Activated CD8-positive, alpha-beta T cell treated with anti-CD3 and anti-CD28 coated beads for 36 hours (primary cell): ENCODE measurements at regions not wholly inside any gene's neighbourhood (a gene's known extent, or its start where the extent isn't known, plus 50 kb on each side); places are given as distances from the start of the nearest gene placed in this dataset.

ENCODE experiments used
- ATAC-seq: fragments of 200-7000 bp; cut with Tn5 transposase; one replicate; pipeline ENCODE4 v1.10.0; 2021; ENCODE audit warnings: mild to moderate bottlenecking, moderate library complexity
- CTCF ChIA-PET: fragments of 350-600 bp; sonication (Branson Sonifier 250); formaldehyde crosslinking; loops from one replicate; lab custom pipeline; 2021; ENCODE audit warnings: antibody characterized with exemption; lab: Charles Lee
- POLR2A ChIA-PET: fragments of 350-600 bp; sonication (Branson Sonifier 250); formaldehyde crosslinking; loops from one replicate; lab custom pipeline; 2021; ENCODE audit warnings: antibody characterized with exemption; lab: Charles Lee
- DNase-seq: peaks from one replicate; pipeline ENCODE4 v3.0.0-alpha.2; 2020
- H3K27ac Mint-ChIP-seq: one replicate; pipeline ENCODE4 v1.8.0; 2021; ENCODE audit warnings: mild to moderate bottlenecking, mixed read lengths
- H3K27me3 Mint-ChIP-seq: one replicate; pipeline ENCODE4 v1.8.0; 2021; ENCODE audit warnings: mixed read lengths
- H3K36me3 Mint-ChIP-seq: one replicate; pipeline ENCODE4 v1.8.0; 2021; ENCODE audit warnings: low read depth, mixed read lengths
- H3K4me1 Mint-ChIP-seq: one replicate; pipeline ENCODE4 v1.8.0; 2021; ENCODE audit warnings: low read depth, mixed read lengths
- H3K4me3 Mint-ChIP-seq: one replicate; pipeline ENCODE4 v1.8.0; 2021; ENCODE audit warnings: mild to moderate bottlenecking, moderate library complexity, mixed read lengths
- H3K9me3 Mint-ChIP-seq: one replicate; pipeline ENCODE4 v1.8.0; 2021; ENCODE audit warnings: mixed read lengths
- intact Hi-C: fragments of 100-400 bp; cut with micrococcal nuclease; formaldehyde crosslinking; loops from one replicate; pipeline ENCODE4 v1.10.0; 2022
- TF ChIP-seq, protein P1 (sequence below): fragments of 200-600 bp; IDR thresholded peaks from one replicate; pipeline ENCODE4 v1.8.0; 2022; ENCODE audit warnings: antibody characterized with exemption, mild to moderate bottlenecking

DNA sequence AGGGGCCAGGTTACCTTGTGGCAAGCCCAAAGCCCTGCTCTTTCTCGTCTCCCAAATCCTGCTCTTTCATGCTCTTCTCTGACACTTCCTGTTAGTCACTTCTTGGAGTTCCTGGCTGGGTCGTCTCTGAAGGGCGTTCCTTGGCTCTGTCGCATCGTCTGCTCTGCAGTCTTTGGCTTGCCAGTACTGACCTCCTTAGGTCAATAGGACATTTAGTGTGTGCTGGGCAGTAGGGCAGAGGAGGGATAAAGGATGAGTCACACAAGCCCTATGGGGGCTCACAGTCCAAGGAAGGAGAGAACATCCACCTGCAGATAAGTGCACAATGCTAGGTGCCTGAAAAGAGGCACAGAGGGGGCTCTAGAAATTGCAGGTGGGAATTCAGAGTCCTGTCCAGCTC lies 87.5 kb downstream of the FAM43A start:
- DNase-seq, result no peak
- Mint-ChIP-seq H3K27ac (no peak overlapping the region), H3K4me1 (peaks cover 10% of the 10 kb centered on the region), H3K27me3 (peaks cover 12% of the 10 kb centered on the region), H3K4me3 (no peak overlapping the region), H3K9me3 (no peaks in the 10 kb centered on the region), H3K36me3 (no peaks in the 10 kb centered on the region)
- TF ChIP-seq, protein P1, sequence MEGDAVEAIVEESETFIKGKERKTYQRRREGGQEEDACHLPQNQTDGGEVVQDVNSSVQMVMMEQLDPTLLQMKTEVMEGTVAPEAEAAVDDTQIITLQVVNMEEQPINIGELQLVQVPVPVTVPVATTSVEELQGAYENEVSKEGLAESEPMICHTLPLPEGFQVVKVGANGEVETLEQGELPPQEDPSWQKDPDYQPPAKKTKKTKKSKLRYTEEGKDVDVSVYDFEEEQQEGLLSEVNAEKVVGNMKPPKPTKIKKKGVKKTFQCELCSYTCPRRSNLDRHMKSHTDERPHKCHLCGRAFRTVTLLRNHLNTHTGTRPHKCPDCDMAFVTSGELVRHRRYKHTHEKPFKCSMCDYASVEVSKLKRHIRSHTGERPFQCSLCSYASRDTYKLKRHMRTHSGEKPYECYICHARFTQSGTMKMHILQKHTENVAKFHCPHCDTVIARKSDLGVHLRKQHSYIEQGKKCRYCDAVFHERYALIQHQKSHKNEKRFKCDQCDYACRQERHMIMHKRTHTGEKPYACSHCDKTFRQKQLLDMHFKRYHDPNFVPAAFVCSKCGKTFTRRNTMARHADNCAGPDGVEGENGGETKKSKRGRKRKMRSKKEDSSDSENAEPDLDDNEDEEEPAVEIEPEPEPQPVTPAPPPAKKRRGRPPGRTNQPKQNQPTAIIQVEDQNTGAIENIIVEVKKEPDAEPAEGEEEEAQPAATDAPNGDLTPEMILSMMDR, result no peak
- ATAC-seq, result no peak
- intact Hi-C loops, result no loop called here
- ChIA-PET POLR2A (interaction anchor here (0.7 kb wide), 1 partner anchor 30 kb away, joined by 3 read pairs; no protein-coding TSS in a partner anchor), CTCF (no interaction called here)

DNA sequence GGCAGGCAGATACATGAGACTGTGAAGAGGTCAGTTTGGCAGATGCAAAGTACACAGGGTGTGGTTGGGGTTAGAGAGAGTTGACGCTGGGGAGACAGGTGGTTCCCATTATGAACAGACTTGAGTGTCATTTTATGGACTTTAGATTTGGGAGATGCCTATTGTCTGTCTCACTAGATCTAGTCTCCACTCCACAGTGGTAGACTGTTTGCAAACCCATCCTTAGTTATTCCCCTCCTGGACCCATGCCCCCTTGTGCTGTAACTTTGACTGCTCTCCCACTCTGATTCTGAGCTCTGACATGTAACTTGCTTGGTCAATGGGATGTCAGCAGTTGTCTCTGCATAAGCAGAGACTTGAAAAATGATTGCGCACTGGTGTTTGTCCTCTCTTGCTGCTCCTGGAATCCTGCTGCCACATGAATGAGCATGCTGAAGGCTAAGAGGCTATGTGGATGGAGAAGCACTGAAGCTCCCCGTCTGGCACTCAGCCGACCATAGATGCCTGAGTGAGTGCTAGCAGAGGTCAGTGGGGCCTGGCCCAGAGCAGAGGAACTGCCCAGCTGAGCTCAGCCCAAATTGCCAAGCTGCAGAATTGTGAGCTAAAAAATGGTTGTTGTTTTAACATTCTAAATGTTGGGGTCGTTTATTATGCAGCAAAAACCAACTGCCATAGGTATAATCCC lies 88.2 kb downstream of the FAM43A start:
- CTCF ChIA-PET, result interaction anchor here (1.1 kb wide), 1 partner anchor 92 kb away, joined by 3 read pairs; no protein-coding TSS in a partner anchor
- intact Hi-C loops, result no loop called here
- ATAC-seq (no peak), DNase-seq (no peak)
- Mint-ChIP-seq H3K27ac (no peak overlapping the region), H3K4me3 (no peak overlapping the region), H3K9me3 (no peaks in the 10 kb centered on the region), H3K27me3 (peaks cover 14% of the 10 kb centered on the region), H3K4me1 (peaks cover 4% of the 10 kb centered on the region), H3K36me3 (no peaks in the 10 kb centered on the region)
- POLR2A ChIA-PET, result interaction anchor here (0.7 kb wide), 1 partner anchor 29 kb away, joined by 3 read pairs; no protein-coding TSS in a partner anchor
- TF ChIP-seq, protein P1, result no peak

DNA sequence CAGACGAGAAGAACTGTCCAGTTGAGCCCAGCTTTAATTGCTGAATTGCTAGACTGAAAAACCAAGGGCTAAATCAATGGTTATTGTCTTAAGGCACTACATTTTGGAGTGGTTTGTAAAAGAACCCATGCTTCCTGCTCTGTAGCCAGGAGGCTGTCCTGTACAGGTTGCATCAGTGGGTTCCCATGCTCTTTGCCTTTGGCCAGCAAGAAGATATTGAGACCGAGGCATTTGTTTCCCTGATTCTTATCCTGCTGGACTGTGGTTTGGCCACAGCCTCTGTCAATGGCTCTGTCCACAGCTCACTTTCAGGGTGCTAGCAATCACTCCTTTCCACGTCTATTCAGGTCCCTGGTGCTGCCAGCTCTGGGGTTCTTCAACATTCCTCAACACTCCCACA lies 89.6 kb downstream of the FAM43A start:
- TF ChIP-seq, protein P1, result no peak
- no peak overlapping the region for H3K27ac Mint-ChIP-seq
- ChIA-PET CTCF (no interaction called here), POLR2A (no interaction called here)
- H3K4me1 Mint-ChIP-seq, result no peaks in the 10 kb centered on the region
- no peak for DNase-seq
- H3K9me3 Mint-ChIP-seq, result no peaks in the 10 kb centered on the region
- no peak for ATAC-seq
- peaks cover 16% of the 10 kb centered on the region for H3K27me3 Mint-ChIP-seq
- intact Hi-C loops, result no loop called here
- no peaks in the 10 kb centered on the region for H3K36me3 Mint-ChIP-seq
- H3K4me3 Mint-ChIP-seq, result no peak overlapping the region

DNA sequence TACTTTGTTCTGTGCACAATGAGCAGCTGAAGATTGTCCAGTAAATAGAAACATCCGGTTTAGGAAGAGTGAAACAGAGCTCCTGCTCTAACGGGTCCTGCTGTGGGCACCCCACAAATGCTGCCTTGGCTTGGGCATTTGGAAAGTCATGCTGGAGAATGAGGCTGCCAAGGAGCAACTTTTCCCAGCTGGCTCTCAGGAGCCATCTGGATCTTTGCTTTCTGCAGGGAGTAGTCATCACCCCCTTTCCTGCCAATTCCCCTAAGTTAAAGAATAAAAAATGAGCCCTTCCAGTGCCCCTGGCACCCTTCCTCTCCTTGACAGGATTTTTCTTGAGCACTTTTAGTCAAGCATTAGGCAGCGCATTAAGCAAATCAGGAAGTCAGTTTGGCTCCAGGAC lies 90.0 kb downstream of the FAM43A start:
- Mint-ChIP-seq H3K4me3 (no peak overlapping the region), H3K27ac (no peak overlapping the region), H3K36me3 (no peaks in the 10 kb centered on the region), H3K9me3 (no peaks in the 10 kb centered on the region), H3K4me1 (no peaks in the 10 kb centered on the region), H3K27me3 (peaks cover 16% of the 10 kb centered on the region)
- TF ChIP-seq, protein P1, result no peak
- POLR2A ChIA-PET, result no interaction called here
- CTCF ChIA-PET, result no interaction called here
- no peak for ATAC-seq
- DNase-seq, result no peak
- intact Hi-C loops, result no loop called here

DNA sequence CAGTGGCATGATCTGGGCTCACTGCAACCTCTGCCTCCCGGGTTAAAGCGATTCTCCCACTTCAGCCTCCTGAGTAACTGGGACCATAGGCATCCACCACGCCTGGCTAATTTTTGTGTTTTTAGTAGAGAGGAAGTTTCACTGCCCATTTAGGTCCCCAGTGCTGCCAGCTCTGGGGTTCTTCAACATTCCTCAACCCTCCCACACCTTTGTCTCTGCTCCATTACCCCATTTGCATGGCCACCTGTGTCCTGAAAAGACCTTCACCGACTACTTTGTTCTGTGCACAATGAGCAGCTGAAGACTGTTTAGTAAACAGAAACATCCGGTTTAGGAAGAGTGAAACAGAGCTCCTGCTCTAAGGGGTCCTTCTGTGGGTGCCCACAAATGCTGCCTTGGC lies 92.0 kb downstream of the FAM43A start:
- H3K4me1 Mint-ChIP-seq, result no peaks in the 10 kb centered on the region
- ATAC-seq (no peak), DNase-seq (no peak)
- H3K27me3 Mint-ChIP-seq, result peaks cover 16% of the 10 kb centered on the region
- H3K36me3 Mint-ChIP-seq, result no peaks in the 10 kb centered on the region
- POLR2A ChIA-PET, result no interaction called here
- no peak overlapping the region for H3K27ac Mint-ChIP-seq
- CTCF ChIA-PET, result no interaction called here
- intact Hi-C loops, result no loop called here
- H3K4me3 Mint-ChIP-seq, result no peak overlapping the region
- no peaks in the 10 kb centered on the region for H3K9me3 Mint-ChIP-seq
- TF ChIP-seq, protein P1, result no peak
